GM18505 (cell line): ENCODE measurements at regions not wholly inside any gene's neighbourhood (a gene's known extent, or its start where the extent isn't known, plus 50 kb on each side); places are given as distances from the start of the nearest gene placed in this dataset.

Experiments used
- ATAC-seq: cut with Tn5 transposase; IDR thresholded peaks from one replicate; pipeline ENCODE4 v1.9.1; 2021; ENCODE audit not compliant: unreplicated experiment
- POLR2A ChIP-seq: IDR thresholded peaks from 4 replicates; pipeline ENCODE4 v1.6.1; 2011; ENCODE audit warnings: borderline replicate concordance; ENCODE audit not compliant: insufficient read depth, insufficient read length; ENCODE audit errors: extremely low read depth

- no peak for ATAC-seq
- no peak for TF ChIP-seq POLR2A
These were observed 215.6 kb upstream of the CDH5 start for GRCh38 chr16:66150698-66151482.

- TF ChIP-seq POLR2A, result no peak
- ATAC-seq, result no peak
These were observed 219.2 kb upstream of the CDH5 start for GRCh38 chr16:66147291-66147690.

GRCh38 chr16:66146798-66147197 lies 219.7 kb upstream of the CDH5 start:
- TF ChIP-seq POLR2A, result no peak
- no peak for ATAC-seq

GRCh38 chr16:66144641-66145040 lies 221.8 kb upstream of the CDH5 start:
- no peak for ATAC-seq
- TF ChIP-seq POLR2A, result no peak

GRCh38 chr16:66143415-66143814 lies 223.1 kb upstream of the CDH5 start:
- no peak for ATAC-seq
- no peak for TF ChIP-seq POLR2A

GRCh38 chr16:66141885-66142284 lies 224.6 kb upstream of the CDH5 start:
- ATAC-seq, result no peak
- TF ChIP-seq POLR2A, result no peak

GRCh38 chr16:66137853-66138252 lies 228.6 kb upstream of the CDH5 start:
- no peak for ATAC-seq

GRCh38 chr16:66136841-66137240 lies 229.7 kb upstream of the CDH5 start:
- ATAC-seq, result no peak
- TF ChIP-seq POLR2A, result no peak

More at GRCh38 chr16:66137853-66138252, 228.6 kb upstream of the CDH5 start:
- no peak for TF ChIP-seq POLR2A

GRCh38 chr16:66135838-66136237 lies 230.7 kb upstream of the CDH5 start:
- no peak for TF ChIP-seq POLR2A
- no peak for ATAC-seq

GRCh38 chr16:66135421-66135831 lies 231.1 kb upstream of the CDH5 start:
- no peak for TF ChIP-seq POLR2A
- ATAC-seq, result no peak

- ATAC-seq, result no peak
- no peak for TF ChIP-seq POLR2A
These were observed 231.6 kb upstream of the CDH5 start for GRCh38 chr16:66134875-66135274.

- TF ChIP-seq POLR2A, result no peak
- no peak for ATAC-seq
These were observed 232.7 kb upstream of the CDH5 start for GRCh38 chr16:66133643-66134338.

GRCh38 chr16:66131895-66132294 lies 234.6 kb upstream of the CDH5 start:
- TF ChIP-seq POLR2A, result no peak
- no peak for ATAC-seq
